NCI-H1694 treated with DMSO at 0.1 percent for 48 hours (cell line): ENCODE measurements at regions not wholly inside any gene's neighbourhood (a gene's known extent, or its start where the extent isn't known, plus 50 kb on each side); places are given as distances from the start of the nearest gene placed in this dataset.

Experiments used
- DNase-seq: peaks from one replicate; lab custom pipeline; 2025; lab: John Stamatoyannopoulos, UW

DNA sequence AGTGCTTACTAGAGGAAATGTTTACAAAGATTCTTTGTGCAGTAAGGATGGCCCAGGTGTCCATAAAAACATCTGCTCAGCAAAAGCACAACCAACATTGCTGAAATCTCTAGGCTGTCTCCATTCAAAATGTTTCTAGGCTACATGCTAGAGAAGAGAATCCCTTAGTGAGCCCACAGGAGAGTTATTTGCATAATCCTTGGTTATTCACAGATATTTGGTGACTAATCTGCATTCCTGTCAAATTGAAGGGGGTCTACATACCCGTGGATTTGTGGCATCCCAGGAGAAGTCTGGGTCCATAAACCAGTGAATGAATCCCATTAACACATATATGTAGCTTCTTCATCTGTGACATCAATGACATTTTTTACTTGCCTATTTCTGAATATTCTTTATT, 261.3 kb upstream of the ESRRG start:
- DNase-seq: no peak

DNA sequence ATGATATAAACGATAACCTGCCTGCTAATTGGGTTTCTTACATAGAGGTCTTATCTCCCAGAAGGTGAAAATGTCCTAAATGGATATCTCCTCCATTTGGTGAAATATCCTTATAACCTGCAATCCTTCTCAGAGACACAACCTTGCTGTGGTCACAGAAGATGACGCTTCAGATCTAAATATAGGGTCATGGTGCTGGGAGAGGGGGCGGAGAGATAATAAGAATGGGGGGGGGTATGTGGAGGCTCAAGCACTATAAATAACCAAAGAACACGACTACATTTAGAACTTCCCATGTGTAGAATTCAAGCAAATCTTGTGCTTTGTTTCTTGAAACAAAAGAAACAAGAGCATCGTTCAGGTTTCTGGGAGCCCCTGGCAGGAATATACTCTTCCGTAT, 260.6 kb upstream of the ESRRG start:
- DNase-seq: no peak

DNA sequence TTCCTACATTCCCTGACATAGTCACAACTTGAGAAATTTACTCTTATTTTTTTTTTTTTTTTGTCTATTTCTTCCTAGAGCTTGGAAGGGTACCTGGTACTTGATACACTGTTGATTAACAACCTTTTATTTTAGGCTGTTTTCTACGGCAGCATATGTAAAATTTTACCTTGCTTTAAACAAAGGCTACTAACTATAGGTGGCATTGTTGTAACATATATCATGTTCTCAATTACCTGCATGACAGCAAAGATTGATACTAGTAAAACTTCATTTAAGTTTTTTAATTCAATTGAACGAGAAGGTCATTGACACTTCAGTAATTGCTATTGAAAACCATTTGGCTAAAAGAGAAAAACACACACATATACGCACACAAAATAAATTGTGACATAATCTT, 238.3 kb upstream of the ESRRG start:
- no peak for DNase-seq

DNA sequence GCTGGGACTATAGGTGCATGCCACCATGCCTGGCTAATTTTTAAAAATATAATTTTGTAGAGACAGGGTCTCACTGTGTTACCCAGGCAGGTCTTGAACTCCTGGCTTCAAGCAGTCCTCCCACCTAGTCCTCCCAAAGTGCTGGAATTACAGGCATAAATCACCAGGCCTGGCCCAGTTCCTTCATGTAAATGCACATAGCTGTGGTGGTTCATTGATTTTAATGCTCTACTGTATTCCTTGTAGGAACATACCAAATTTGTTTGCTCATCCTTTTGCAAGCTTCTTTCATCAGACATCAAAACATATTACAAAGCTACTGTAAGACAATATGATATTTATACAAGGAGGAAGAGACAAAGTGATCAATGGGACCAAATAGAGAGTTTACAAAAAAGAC, 237.5 kb upstream of the ESRRG start:
- DNase-seq: no peak

DNA sequence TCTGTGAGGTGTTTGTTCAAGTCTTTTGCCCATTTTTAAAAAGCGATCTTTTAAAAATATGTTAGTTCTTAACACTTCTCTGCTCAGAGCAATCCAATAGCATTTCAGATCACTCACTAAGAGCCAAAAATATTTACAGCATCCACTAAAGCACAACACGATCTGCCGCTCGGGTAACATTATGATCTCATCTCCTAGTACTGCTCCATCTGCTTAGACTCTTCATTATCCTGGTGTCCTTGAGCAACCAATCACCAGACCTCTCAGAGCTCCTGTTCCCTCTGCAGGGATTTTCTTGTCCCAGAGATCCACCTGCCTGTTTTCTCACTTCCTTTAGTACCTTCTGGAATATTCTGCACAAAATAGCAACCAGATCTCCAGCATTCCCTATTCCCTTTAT, 235.3 kb upstream of the ESRRG start:
- DNase-seq: no peak

DNA sequence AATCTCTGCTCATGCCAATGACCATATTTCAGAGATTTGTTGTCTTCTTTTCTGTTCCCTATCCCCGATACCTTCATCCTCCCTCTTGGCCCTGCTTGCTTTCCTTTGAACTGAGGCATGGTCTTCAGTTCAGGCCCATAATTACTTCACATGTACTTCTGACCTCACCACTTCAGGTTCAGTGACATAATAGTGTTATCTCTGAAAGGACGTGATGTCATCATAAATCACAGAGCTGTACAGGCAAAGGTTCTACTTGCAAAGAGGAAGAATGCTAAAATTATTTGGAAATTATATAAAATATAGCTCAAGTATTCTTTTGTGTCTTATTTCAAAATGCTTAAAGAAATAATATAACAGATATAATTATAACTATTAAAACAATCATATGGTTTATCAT, 230.3 kb upstream of the ESRRG start:
- DNase-seq: no peak

DNA sequence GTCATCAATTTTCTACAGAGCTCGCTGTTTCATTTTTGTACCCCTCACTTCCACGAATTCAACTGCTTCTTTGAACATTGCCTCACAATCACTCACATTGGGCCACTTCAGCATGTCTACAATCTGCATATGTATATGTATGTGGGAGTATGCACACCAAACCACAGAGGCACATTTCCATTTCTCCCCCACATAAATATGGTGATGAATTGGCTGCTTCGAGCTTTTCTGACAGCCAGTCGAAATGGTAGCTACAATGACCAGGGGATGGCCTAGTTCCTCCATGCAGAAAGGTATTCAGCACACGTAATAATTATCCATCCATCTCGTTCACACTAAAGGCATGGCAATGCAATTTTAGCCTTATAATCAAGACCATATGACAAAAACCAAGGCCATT, 229.6 kb upstream of the ESRRG start:
- no peak for DNase-seq

DNA sequence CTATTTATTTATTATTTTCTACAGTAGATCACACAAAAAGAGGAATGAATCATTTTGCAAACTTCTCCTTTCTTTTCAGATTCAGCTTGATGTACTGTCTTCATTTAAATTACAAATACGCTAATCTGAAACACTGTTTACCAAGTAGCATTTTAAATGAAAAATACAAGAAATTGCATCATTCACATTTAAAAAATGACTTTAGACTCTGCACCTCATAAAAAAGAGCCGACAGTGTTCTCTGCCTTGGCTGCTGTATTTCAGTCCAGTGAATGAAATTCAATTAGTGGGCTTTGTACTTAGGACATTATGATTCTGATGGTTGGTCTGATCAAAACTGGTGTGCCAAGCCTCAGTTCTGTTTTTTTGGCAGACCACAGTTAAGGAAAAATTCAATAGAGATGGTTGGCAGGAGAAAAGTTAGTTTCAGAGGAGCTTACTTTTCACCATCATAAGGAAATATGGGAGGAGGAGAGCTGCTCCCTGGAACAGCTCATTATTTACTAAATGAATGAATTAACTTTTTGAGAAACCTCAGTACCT, 222.4 kb upstream of the ESRRG start:
- no peak for DNase-seq

DNA sequence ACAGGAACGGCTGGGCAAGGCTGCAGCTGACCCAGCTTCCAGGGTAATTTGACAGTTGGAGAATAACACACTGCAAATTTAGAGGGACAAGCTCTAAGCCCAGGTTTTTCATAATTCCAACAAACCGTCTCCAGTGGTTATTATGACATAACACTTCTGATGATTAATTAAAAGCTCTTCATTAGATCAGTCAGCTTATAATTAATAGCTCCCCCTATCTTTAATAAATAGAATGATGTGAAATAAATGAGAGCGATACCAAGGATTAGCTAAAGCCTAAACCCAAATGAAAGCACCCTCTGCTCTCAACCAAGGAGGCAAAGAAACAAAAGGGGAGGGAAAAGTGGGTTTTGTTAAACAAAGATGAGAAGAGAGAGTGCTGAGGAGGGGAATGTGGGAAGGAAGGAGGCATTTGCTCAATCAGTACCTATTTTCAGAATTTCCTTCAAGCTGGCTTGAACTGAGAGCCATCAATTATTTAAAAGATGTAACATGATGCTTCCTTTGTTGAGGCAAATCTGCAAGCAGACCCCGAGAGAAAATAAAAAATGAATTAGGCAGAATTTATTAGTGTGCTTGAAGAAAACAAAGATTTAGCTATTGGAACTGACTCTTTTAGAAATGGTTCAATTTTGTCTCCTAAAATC, 221.8 kb upstream of the ESRRG start:
- no peak for DNase-seq

DNA sequence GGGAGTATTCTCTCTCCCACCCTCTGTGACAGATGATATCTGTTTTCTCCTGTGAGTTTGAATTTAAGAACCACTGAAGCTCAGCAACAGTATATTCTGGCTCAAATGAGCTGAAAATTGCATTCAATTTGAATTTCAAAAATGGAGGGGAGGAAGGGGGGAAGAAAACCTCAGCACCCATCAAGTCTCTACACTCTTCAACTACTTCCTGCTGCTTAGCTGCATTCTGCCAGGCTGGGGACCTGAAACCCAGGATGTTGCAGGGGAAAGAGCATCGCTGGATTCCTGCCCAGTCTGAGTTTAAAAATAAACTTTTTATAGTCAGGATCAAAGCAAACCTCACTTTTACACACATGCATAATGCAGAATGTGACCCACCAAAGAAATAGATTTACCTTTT, 214.3 kb upstream of the ESRRG start:
- no peak for DNase-seq

DNA sequence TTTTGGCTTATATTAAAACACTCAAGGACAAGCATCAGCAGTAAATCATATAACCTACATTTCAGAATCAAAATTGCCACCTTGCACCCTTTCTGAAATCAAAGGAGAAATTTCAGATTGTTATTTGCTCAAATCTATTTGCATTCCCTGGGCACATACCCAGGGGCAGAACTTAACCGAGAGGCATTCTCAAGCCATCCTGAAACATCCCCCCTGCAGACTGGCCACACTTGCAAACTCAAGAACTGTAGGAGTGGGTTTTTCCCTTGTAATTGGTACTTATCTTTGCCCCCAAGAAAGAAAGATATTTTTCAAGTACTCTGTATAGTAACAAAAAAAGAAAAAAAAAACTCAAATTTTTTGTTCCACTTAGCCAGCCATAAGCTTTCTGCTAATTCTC, 213.6 kb upstream of the ESRRG start:
- DNase-seq: no peak

DNA sequence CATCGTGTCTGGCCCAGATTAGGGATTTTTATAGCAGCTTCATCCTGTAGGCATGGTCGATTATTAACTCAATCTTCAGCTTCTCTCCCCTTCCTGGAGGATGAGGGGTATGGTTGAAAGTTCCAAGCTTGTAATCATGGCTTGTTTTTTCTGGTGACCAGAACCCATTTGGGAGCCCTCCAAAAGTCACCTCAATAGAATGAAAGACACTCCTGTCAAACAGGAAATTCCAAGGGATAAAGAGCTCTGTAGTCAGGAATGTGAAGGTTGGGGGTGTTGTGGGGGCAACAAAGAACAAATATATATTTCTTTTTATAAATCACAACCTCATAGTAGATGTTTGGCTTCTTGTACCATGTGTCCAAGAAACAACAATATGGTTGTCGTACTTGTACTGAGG, 212.7 kb upstream of the ESRRG start:
- DNase-seq: no peak

DNA sequence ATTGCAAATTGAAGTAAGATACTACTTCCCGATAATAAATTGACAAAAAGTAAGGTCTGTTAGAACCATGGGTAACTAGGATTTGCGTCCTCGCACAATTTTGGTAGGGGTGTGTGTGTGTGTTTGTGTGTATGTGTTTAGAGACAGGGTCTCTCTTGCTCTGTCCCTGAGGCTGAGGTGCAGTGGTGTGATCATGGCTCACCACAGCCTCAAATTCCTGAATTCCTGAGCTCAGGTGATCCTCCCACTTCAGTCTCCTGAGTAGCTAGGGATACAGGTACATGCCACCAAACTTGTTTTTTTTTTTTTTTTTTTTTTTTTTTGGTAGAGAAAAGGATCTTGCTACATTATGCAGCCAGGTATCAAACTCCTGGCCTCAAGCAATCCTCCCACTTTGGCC, 209.2 kb upstream of the ESRRG start:
- no peak for DNase-seq

DNA sequence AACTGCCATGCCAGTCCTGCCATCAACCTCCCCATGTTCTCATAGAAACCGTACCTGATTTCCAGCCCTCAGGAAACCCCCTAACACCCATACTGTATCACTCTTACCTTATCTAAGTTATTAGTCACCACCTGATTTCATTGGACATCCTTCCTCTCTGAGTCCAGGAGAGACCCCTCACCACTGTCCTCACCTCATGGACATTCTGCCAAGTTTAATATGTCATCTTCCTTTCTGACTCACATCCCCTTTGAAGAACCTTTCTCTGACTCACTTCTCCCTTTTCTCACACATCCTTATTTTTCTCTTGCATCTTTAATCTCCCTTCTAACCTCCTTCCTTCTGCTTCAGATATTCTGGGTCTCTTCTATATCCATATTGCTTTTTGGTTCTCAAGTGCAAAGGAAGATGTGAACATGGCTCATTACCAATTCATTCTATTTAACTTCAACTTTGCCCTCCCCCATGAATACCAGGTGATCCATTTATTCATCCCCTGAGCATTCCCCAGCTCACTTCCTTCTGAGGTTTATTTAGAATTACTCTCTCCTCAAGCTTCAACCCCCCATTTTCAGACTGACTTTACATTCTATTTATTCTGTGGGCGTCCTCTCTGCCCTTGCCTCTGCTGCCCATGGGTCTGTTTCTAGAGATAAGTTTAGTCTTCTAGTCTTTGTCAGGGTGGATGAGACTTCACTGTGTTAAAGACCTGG, 206.8 kb upstream of the ESRRG start:
- DNase-seq: no peak

DNA sequence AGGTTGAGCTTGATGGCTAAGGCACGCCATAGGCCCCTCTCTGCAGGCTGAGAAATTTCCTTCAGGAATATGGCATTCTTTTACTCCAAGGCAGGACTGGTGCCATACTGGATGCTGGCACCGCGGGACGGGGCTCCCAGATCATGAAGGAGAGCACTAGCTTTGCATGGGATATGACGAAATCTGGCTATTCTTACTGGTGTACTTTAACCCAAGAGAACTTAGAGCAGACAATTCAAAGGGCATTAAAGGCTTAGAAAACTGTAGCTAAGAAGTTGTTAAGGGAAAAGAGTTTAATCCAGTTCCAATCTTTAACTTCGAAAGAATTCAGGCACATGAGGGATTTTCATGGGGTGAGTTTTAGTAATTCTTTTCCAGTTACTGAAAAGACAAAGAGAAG, 204.4 kb upstream of the ESRRG start:
- no peak for DNase-seq

DNA sequence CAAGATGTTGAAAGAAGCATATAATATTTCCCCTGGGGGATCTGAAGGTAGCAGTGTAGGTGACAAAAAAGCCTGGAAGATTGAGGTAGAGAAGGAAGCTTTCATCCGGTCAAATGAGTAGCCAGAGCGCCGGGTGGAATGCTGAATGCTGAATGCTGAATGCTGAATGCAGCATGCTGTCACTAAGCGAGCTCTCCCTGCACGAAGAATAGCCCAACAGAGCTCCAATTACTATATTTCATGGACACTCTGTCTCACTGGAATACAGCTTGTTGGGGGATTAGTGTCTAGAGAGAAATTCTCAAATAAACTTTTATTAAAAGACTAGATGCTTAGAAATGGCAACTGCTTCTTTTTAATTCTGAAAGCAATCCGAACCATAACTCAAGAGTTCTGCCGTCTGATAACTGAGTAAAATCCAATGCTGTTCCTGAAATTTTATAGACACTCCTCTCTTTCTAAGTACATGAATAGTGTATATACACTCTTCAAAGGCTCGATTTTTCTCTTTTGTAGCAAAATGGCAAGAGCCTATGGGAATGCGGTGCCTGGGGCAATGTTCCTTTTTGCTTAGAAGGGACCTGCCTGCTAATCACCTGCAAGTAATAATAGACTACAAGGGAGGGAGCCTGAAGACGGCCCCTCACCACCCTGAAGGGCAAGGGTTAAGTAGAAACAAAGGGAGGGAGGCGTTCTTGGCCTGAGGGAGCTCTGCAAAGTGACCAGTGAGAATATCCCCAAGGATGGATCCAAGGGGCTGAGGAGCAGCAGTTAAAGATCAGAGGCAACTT, 203.7 kb upstream of the ESRRG start:
- no peak for DNase-seq

DNA sequence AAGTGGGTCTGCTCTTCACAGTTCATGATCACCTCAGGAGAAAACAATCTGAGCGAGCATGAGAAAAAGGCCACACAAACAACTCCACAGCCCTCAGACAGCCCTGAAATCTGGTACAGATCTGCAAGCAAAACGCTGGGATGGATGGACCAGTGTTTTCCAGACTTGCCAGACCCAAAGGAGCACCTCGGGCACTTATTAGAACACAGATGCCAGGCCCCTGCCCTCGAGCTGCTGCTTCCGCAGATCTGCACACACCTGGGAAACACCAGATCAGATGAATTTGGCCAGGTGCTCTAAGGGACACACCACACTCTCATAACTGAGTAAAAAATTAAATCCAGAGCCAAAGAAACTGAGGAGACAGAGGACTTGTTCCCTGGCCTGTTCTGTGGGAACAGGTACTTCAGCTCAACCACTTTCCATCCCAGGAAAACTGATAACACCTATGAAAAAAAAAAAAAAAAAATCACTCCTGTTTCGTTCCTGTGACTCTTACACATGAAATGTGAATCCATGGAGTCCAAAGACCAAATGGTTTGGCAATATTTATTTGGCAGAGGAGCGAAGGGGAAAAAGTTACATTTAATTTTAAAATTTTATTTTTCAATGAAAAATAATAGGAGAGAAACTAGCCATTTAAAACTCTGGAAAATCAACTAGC, 202.9 kb upstream of the ESRRG start:
- no peak for DNase-seq

DNA sequence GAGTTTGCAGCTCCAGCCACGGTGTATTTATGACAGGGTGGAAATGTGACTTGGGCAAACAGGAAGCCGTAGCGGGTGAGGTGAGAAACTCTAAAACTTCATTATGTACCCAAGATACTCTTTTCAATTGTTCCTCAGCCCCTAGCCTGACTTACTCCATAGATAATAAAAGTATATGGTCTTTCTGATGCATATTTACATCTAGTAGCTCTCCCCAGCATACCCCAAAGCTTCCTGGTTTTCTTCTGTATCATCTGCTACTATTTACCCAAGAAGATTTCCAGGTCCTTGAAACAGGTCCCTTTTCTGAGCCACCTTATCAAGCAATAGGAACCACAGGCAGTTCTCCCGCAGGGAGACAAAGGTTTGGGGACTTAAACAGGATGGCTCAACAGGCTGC, 201.5 kb upstream of the ESRRG start:
- no peak for DNase-seq

DNA sequence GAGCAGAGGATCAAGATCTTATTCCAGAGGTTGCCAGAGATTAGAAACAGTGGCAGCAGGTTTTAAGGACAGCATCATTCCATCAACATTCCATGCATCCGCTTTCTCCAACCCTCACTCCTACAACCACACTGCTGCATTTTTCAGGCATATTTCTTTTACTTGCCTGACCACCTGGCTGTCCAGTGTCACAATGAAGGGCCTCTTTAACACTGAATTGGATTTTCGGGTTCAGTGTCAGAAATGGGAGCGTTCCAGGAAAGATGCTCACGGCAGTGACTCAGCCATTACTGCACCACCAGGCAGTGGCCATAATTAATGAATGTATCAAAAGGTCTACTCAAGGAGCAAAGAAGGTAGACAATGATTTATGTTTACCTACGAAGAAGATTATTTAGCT, 200.4 kb upstream of the ESRRG start:
- DNase-seq: no peak

DNA sequence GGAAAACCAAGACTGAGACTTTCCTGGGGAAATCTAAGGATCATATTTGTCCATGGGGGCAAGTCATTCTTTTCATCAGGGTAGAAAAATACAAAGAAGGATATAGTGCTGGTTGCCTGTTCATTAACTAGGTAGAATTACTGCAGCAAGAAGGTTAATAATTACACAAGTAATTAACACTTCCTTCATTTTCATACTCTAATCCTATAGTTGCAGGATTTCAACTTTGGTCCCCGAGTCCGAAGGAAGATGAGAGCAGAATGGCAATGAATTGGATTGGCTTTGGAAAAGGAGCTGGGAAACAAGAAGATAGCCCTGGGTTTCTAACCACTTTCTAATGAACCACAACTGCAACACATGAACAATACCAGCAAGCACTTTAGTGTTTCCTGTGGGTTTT, 199.2 kb upstream of the ESRRG start:
- no peak for DNase-seq

DNA sequence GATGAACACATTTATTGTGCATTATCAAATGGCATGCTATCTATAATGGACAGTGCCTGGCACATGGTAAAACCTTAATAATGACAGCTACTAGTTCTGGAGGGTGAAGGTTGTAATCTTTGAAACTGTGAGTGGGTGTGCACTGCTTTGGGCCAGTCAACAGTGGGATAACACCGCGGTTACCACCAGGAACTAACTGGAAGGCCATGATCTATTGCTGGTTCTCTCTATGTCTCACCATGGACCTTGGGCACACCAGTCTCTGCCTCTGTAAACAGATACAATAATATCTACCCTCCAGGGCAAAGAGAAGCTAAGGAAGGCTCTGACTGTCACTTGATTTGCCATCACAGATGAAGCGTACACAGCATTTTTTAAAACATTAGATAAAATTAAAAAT, 198.6 kb upstream of the ESRRG start:
- no peak for DNase-seq
